Left ventricle myocardium inferior (tissue), 1 donor: ENCODE measurements at regions not wholly inside any gene's neighbourhood (a gene's known extent, or its start where the extent isn't known, plus 50 kb on each side); places are given as distances from the start of the nearest gene placed in this dataset.

Source experiments
- DNase-seq: peaks from one replicate; pipeline ENCODE4 v3.0.0-alpha.2; 2020
- H3K27ac ChIP-seq: fragments of 200-600 bp; replicated peaks from 2 replicates; pipeline ENCODE4 v1.8.0; 2021
- H3K27me3 ChIP-seq: fragments of 200-600 bp; 2 replicates; pipeline ENCODE4 v1.8.0; 2021; ENCODE audit warnings: low read depth
- H3K36me3 ChIP-seq: fragments of 200-600 bp; 2 replicates; pipeline ENCODE4 v1.8.0; 2021
- H3K4me1 ChIP-seq: fragments of 200-600 bp; 2 replicates; pipeline ENCODE4 v1.8.0; 2021
- H3K4me3 ChIP-seq: fragments of 200-600 bp; 2 replicates; pipeline ENCODE4 v1.8.0; 2021; ENCODE audit warnings: mild to moderate bottlenecking, moderate library complexity
- H3K9me3 ChIP-seq: fragments of 200-600 bp; replicated peaks from 2 replicates; pipeline ENCODE4 v1.8.0; 2021
- CTCF ChIP-seq: fragments of 200-600 bp; IDR thresholded peaks from 2 replicates; pipeline ENCODE4 v1.8.0; 2021; ENCODE audit warnings: antibody characterized with exemption, mild to moderate bottlenecking, borderline replicate concordance
- intact Hi-C: fragments of 100-400 bp; cut with micrococcal nuclease; formaldehyde crosslinking; loops from one replicate; pipeline ENCODE4 v1.11.0; 2022
- donor health status: DM: no; HTN: yes; CAD: no; lungs with severe emphysema.

DNA sequence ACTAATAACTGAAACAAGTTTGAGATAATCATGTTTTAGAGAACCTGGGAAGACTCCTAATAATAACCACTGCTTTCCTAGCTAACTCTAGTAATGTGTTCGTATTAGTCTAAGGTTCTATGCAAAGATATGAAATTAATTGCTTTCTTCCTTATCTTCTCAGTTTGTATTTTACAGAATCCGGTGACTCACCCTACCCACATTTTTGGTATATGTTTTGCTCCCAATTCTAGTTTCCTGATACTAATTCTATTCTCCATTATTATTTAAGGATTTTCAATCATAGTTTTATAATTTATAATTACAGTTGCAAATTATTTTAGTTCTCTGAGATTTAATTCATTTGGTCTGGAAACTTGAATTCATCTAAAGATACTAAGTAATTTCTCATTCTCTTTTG is 394.6 kb upstream of the SETBP1 start:
- Histone ChIP-seq H3K27me3 (no peaks in the 10 kb centered on the region), H3K27ac (no peak overlapping the region), H3K9me3 (no peaks in the 10 kb centered on the region), H3K36me3 (no peaks in the 10 kb centered on the region), H3K4me1 (no peaks in the 10 kb centered on the region), H3K4me3 (no peak overlapping the region)
- TF ChIP-seq CTCF, result no peak
- intact Hi-C loops, result no loop called here
- no peak for DNase-seq

DNA sequence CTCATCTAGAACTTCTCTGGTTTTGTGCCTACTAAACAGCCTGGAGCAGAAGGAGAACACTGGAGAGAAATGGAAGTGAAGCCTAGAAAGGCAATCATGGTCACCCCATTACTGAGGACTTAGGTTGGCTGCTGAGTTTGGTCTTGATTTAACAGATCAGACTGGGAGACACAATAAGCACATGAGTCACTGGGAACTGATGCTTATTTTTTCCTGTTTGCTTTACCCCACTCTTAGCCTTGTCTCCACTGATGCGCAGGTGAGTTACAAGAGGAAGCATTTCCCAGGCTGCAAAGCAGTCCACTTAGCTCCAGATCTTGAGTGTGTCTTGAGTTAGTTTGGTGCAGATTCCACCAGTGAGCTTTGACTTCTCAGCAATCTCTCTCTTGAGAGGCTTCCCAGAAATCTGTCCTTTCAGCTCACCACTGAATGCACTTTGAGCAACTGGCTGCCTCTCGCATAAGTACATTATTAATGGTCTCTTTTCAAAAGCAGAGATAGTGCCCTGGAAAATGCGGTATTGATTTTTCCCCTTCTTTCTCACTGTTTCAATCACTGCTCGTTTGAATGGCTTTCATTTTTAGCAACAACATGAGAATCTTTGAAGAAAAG is 390.2 kb upstream of the SETBP1 start:
- Histone ChIP-seq H3K4me1 (no peaks in the 10 kb centered on the region), H3K27ac (no peak overlapping the region), H3K27me3 (no peaks in the 10 kb centered on the region), H3K4me3 (no peak overlapping the region), H3K36me3 (no peaks in the 10 kb centered on the region), H3K9me3 (no peaks in the 10 kb centered on the region)
- no peak for DNase-seq
- no peak for TF ChIP-seq CTCF
- intact Hi-C loops, result no loop called here

- Histone ChIP-seq H3K27me3 (no peaks in the 10 kb centered on the region), H3K36me3 (no peaks in the 10 kb centered on the region), H3K4me3 (no peak overlapping the region), H3K9me3 (peaks cover 7% of the 10 kb centered on the region), H3K27ac (no peak overlapping the region), H3K4me1 (no peaks in the 10 kb centered on the region)
- DNase-seq, result no peak
- intact Hi-C loops, result no loop called here
- no peak for TF ChIP-seq CTCF
These were observed 382.1 kb upstream of the SETBP1 start for GRCh38 chr18:44298566-44298965.

DNA sequence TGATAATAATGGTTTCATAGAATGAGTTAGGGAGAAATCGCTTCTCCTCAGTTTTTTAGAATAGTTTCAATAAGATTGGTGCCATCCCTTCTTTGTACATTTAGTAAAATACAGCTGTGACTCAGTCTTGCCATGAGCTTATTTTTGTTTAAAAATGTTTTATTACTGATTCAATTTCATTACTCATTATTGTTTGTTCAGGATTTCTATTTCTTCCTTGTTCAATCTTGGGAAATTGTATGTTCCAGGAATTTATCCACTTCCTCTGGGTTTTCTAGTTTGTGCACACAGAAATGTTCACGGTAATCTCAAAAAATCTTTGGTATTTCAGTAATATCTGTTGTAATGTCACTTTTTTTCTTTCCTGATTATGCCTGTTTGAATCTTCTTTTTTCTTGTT is 371.5 kb upstream of the SETBP1 start:
- Histone ChIP-seq H3K27ac (no peak overlapping the region), H3K9me3 (peaks cover 37% of the 10 kb centered on the region), H3K36me3 (no peaks in the 10 kb centered on the region), H3K27me3 (no peaks in the 10 kb centered on the region), H3K4me3 (no peak overlapping the region), H3K4me1 (no peaks in the 10 kb centered on the region)
- intact Hi-C loops, result no loop called here
- TF ChIP-seq CTCF, result no peak
- DNase-seq, result no peak

DNA sequence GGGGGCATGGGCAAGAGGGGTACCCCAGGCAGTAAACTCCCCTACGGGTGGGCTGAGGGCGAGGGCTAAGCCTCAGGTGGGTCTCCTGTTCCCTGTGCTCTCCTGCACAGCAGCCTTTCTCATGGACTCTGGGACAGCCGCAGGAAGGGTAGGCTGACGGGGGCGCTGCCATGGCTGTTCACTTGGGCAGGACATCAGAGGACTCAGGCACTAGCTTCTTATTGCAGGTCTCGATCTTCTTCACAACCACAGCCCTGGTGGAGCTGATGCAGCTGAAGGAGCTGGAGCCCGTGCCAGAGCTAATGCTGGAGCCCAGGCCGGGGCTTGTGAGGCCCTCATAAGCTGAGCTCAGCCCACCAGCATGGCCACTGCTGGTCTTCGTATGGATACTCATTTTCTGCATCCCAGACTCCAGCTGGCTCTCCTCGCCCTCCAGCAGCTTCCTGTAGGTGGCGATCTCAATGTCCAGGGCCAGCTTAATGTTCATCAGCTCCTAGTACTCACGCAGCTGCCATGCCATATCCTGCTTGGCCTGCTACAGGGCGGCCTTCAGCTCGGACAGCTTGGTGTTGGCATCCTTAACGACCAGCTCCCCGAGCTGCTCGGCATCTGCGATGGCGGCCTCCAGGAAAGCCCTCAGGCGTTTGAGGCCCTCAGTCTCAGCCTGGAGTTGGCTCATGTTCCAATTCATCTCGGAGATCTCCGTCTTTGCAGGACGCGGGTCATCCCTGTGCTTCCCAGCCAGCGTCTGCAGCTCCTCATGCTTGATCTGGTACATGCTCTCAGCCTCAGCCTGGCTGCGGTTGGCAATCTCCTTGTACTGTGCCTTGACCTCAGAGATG is 359.8 kb upstream of the SETBP1 start:
- Histone ChIP-seq H3K27me3 (no peaks in the 10 kb centered on the region), H3K4me3 (no peak overlapping the region), H3K4me1 (no peaks in the 10 kb centered on the region), H3K36me3 (no peaks in the 10 kb centered on the region), H3K9me3 (no peaks in the 10 kb centered on the region), H3K27ac (no peak overlapping the region)
- no peak for DNase-seq
- TF ChIP-seq CTCF, result no peak
- intact Hi-C loops, result no loop called here
